ENCODE measurements at regions not wholly inside any gene's neighbourhood (a gene's known extent, or its start where the extent isn't known, plus 50 kb on each side); places are given as distances from the start of the nearest gene placed in this dataset.

- no peak for TF ChIP-seq CTCF (conservative IDR thresholded peaks at IDR 0.05)
- no peak for TF ChIP-seq ZFX (IDR thresholded peaks at IDR 0.05)
- H3K27ac ChIP-seq, result no peak overlapping the region
Measured at GRCh38 chr4:106869551-106869950, 166.6 kb downstream of the DKK2 start.

DNA sequence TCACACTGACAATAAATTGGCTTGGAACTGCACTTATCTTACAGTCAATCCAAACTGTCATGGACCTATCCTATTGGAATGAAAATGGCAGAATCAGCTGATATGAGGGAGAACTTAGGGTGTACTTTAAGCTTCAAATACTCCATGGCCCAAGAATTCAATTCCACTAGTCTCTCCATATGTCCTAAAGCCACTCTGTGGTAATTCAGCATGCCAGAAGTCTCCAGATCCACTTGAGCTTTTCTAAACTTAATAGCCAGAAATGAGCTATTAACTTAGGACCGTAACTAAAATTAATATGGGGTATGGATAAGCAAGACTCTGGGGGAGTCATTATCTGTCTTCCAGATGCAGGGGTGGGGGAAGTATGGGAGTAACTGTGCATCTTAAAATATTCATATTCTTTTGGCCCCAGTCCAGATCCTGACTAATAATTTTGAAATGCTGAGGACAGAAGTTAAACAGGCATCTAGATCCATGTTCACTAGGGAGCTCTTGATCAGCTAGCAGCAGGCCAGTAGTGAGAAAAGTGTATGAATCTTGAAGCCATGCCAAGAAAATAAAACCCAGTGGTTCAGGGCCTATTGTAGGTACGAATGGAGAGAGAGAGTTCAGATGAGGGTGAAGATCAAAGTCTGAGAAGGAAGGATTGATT, 167.6 kb downstream of the DKK2 start:
- H3K27ac ChIP-seq, result no peak overlapping the region
- TF ChIP-seq CTCF (conservative IDR thresholded peaks at IDR 0.05) (no peak), ZFX (IDR thresholded peaks at IDR 0.05) (no peak)

DNA sequence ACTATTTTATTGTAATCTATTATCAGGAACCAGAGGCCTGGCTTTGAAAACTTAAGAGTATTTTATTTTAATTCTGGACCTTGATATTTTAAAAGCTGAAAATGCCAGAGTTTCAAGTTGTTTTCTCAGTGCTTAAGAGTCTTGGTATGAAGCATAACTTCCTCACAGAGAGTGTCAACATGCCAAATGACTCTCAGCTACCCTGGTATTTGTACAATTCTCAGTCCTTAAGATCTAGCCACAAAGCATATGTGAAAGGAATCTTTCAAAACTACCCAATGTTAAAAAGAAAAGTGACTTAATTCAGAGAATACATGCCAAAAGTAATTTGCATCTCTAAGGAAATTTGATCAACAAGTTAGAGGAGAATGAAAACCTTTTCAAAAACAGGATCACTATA, 171.9 kb downstream of the DKK2 start:
- no peak overlapping the region for H3K27ac ChIP-seq
- no peak for TF ChIP-seq CTCF (conservative IDR thresholded peaks at IDR 0.05)
- no peak for TF ChIP-seq ZFX (IDR thresholded peaks at IDR 0.05)

GRCh38 chr4:106854569-106855351, 181.4 kb downstream of the DKK2 start:
- no peak for TF ChIP-seq CTCF (conservative IDR thresholded peaks at IDR 0.05)
- no peak for TF ChIP-seq ZFX (IDR thresholded peaks at IDR 0.05)
- H3K27ac ChIP-seq, result no peak overlapping the region

GRCh38 chr4:106852426-106852825, 183.7 kb downstream of the DKK2 start:
- H3K27ac ChIP-seq, result no peak overlapping the region
- no peak for TF ChIP-seq ZFX (IDR thresholded peaks at IDR 0.05)
- no peak for TF ChIP-seq CTCF (conservative IDR thresholded peaks at IDR 0.05)

- TF ChIP-seq ZFX (IDR thresholded peaks at IDR 0.05), result no peak
- no peak for TF ChIP-seq CTCF (conservative IDR thresholded peaks at IDR 0.05)
- H3K27ac ChIP-seq, result no peak overlapping the region
Measured at GRCh38 chr4:106851726-106852125, 184.4 kb downstream of the DKK2 start.

- no peak for TF ChIP-seq CTCF (conservative IDR thresholded peaks at IDR 0.05)
- no peak for TF ChIP-seq ZFX (IDR thresholded peaks at IDR 0.05)
- no peak overlapping the region for H3K27ac ChIP-seq
Measured at GRCh38 chr4:106850691-106851090, 185.4 kb downstream of the DKK2 start.
